H1 (cell line): ENCODE measurements at regions not wholly inside any gene's neighbourhood (a gene's known extent, or its start where the extent isn't known, plus 50 kb on each side); places are given as distances from the start of the nearest gene placed in this dataset.
"Not testable (repeated sequence)": the region's sequence is repeated elsewhere in the genome, so short reads cannot be mapped to it uniquely, and the experiment has no call there.

Experiments
- ATF2 ChIP-seq: IDR thresholded peaks from 2 replicates; pipeline ENCODE4 v1.6.1; 2012; ENCODE audit warnings: low read length, inconsistent platforms
- ATF3 ChIP-seq: IDR thresholded peaks from 2 replicates; pipeline ENCODE4 v1.6.1; 2011; ENCODE audit warnings: low read depth, mild to moderate bottlenecking, low read length; ENCODE audit not compliant: insufficient read depth
- CREB1 ChIP-seq: IDR thresholded peaks from 2 replicates; pipeline ENCODE4 v1.6.1; 2012; ENCODE audit warnings: inconsistent platforms
- CTCF ChIP-seq, 3 experiments: IDR thresholded peaks; 1 replicate in 2 of 3; 2 replicates in 1 of 3; pipeline versions ENCODE4 v1.5.1 to v1.6.1; 2011; ENCODE audit warnings: low read length in 3 of 3, mild to moderate bottlenecking in 3 of 3, inconsistent platforms in 2 of 3, low read depth in 1 of 3, moderate library complexity in 1 of 3; ENCODE audit not compliant: insufficient read depth in 1 of 3; ENCODE audit errors: control extremely low read depth in 1 of 3
- E2F6 ChIP-seq: IDR thresholded peaks from 2 replicates; pipeline ENCODE4 v1.6.1; 2012; ENCODE audit warnings: inconsistent platforms
- EZH2 ChIP-seq: fragments of 200-600 bp; sonication (generic); IDR thresholded peaks from 2 replicates; pipeline ENCODE4 v1.7.1; 2012; ENCODE audit warnings: low read depth, mild to moderate bottlenecking, moderate library complexity, low read length, inconsistent platforms; ENCODE audit not compliant: severe bottlenecking
- JUND ChIP-seq: IDR thresholded peaks from 2 replicates; pipeline ENCODE4 v1.6.1; 2011; ENCODE audit warnings: mild to moderate bottlenecking, improper control_type of control experiment, low read length
- POLR2AphosphoS5 ChIP-seq: IDR thresholded peaks from 2 replicates; pipeline ENCODE4 v1.6.1; 2011; ENCODE audit warnings: low read depth, low read length
- SP1 ChIP-seq: IDR thresholded peaks from 2 replicates; pipeline ENCODE4 v1.6.1; 2011; ENCODE audit warnings: low read depth, low read length
- SP2 ChIP-seq: IDR thresholded peaks from 2 replicates; pipeline ENCODE4 v1.6.1; 2012; ENCODE audit warnings: mild to moderate bottlenecking, low read length, inconsistent platforms
- TEAD4 ChIP-seq: IDR thresholded peaks from 2 replicates; pipeline ENCODE4 v1.6.1; 2012; ENCODE audit warnings: low read depth, low read length, inconsistent platforms, mixed read lengths
- ZNF274 ChIP-seq: IDR thresholded peaks from 2 replicates; pipeline ENCODE4 v1.7.0; 2012; ENCODE audit warnings: low read length, borderline replicate concordance; ENCODE audit errors: extremely low read depth

- not testable (repeated sequence) for TF ChIP-seq SP2; CREB1; ATF2; CTCF (IDR thresholded peaks at IDR 0.05; ENCODE audit: control extremely low read depth in 1 of 3, insufficient read depth in 1 of 3, low read depth in 1 of 3, low read length in 3 of 3); ATF3; EZH2; POLR2AphosphoS5; ZNF274; SP1; JUND; TEAD4; E2F6
Measured at GRCh38 chr21:28162052-28162451, 830.6 kb downstream of the LTN1 start.
